OCI-LY1 (cell line): ENCODE measurements at regions not wholly inside any gene's neighbourhood (a gene's known extent, or its start where the extent isn't known, plus 50 kb on each side); places are given as distances from the start of the nearest gene placed in this dataset.

Source experiments
- CTCF ChIP-seq: fragments of 200-600 bp; sonication (generic), shearing (Covaris generic); IDR thresholded peaks from 2 replicates; pipeline ENCODE4 v1.5.1; 2017; ENCODE audit warnings: mild to moderate bottlenecking, antibody characterized with exemption, low read length, moderate library complexity, mixed read lengths
- EZH2 ChIP-seq: fragments of 200-600 bp; sonication (generic), shearing (Covaris generic); IDR thresholded peaks from 2 replicates; pipeline ENCODE4 v1.8.0; 2017; ENCODE audit warnings: borderline replicate concordance, mixed run types, mild to moderate bottlenecking, antibody characterized with exemption, low read length, moderate library complexity, mixed read lengths

DNA sequence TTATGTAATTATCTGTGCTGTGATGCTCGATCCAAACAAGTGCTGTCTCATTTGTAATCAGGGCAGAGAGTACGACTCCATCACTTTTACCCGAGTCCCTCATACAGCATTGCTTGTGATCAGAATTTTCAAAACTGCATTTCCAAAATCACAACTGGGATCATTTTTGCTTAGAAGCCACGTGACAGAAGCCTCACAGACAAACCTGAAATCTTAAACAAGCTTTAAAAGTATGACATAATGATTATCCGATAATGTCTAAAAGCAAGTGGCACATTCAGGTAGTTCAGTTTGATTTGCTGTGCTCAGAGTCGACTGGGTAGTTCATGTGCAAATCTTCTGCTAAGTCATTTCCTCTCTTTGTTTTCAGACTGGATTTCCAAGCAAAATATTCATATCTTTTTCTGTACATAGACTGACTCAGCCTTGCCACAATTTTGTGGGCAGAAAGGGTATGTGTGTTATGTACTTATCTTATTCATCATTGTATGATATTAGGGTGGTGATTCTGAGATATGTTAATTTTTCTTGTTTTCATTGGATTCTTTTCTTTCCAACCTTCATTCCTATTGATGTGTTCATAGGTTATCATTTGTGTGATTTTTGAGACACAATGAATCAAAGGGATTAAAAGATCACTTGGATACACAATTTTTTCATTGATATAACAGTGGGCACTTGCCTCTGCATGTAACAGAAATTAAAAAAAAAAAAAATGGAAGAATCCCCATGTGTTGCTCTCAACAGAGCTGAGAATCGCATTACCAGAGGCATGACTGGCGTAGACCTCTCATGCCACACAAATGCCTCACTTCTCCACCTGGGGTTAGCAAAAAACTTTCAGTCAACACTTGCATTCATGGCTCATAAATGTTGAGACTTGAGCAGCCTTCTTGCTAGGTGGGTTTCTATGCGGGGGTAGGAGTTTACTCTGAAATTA is 355.7 kb downstream of the LTN1 start:
- TF ChIP-seq CTCF (no peak), EZH2 (no peak)
